HepG2 (cell line): ENCODE measurements at regions not wholly inside any gene's neighbourhood (a gene's known extent, or its start where the extent isn't known, plus 50 kb on each side); places are given as distances from the start of the nearest gene placed in this dataset.

Experiments
- ATAC-seq: fragments of 200-7000 bp; cut with Tn5 transposase; 3 replicates; pipeline ENCODE4 v1.9.1; 2020; ENCODE audit warnings: mild to moderate bottlenecking, moderate library complexity
- BruUV-seq: library from RNA; stranded (reverse); fragments of 400-500 nt; replicated peaks from 2 replicates; lab custom pipeline; 2021; lab: Mats Ljungman, UMichigan
- CTCF ChIA-PET: fragments of 300-600 bp; formaldehyde crosslinking; extraction: SDS; loops from one replicate; lab custom pipeline; 2021; ENCODE audit warnings: low total read pairs, inconsistent platforms, low intra/inter-chr PET ratio; lab: Yijun Ruan, JAX
- POLR2A ChIA-PET: fragments of 350-600 bp; sonication (Branson Sonifier 250); formaldehyde crosslinking; loops from one replicate; lab custom pipeline; 2020; ENCODE audit warnings: antibody characterized with exemption, inconsistent platforms; lab: Yijun Ruan, JAX
- DNase-seq: peaks from one replicate; pipeline ENCODE4 v3.0.0-alpha.2; 2015; ENCODE audit warnings: low spot score
- FAIRE-seq: peaks from 3 replicates; lab custom pipeline; 2011; peaks lifted over from hg19 to GRCh38; lab: Jason Lieb, UNC
- H2AFZ ChIP-seq: one replicate; pipeline ENCODE4 v1.6.1; 2011; ENCODE audit warnings: low read length, inconsistent platforms
- H3K27ac ChIP-seq: fragments of 300-600 bp; 3 replicates; pipeline ENCODE4 v1.8.0; 2011; ENCODE audit warnings: mixed run types, mild to moderate bottlenecking, mixed read lengths, low read length, inconsistent platforms; ENCODE audit not compliant: insufficient read depth; ENCODE audit errors: extremely low read length
- H3K27me3 ChIP-seq, 2 experiments: fragments of 200-600 bp in 1 of 2; 2 replicates in 1 of 2; 3 replicates in 1 of 2; pipeline versions ENCODE4 v1.6.0 to v1.8.0; 2011; ENCODE audit warnings: low read length in 2 of 2, mild to moderate bottlenecking in 2 of 2, moderate library complexity in 2 of 2, inconsistent platforms in 1 of 2; ENCODE audit not compliant: insufficient read depth in 2 of 2, control insufficient read depth in 1 of 2
- H3K36me3 ChIP-seq, 2 experiments: fragments of 200-600 bp in 1 of 2; replicated peaks in 1 of 2; 2 replicates in 1 of 2; 3 replicates in 1 of 2; pipeline versions ENCODE4 v1.5.1 to v1.8.0; 2011; ENCODE audit warnings: low read length in 2 of 2, inconsistent platforms in 1 of 2; ENCODE audit not compliant: insufficient read depth in 2 of 2, control insufficient read depth in 1 of 2
- H3K4me1 ChIP-seq: 2 replicates; pipeline ENCODE4 v1.5.1; 2012; ENCODE audit warnings: low read length, inconsistent platforms; ENCODE audit not compliant: insufficient read depth
- H3K4me2 ChIP-seq: 2 replicates; pipeline ENCODE4 v1.6.0; 2011; ENCODE audit warnings: low read depth, low read length, inconsistent platforms
- H3K4me3 ChIP-seq, 3 experiments: fragments of 200-600 bp in 1 of 3; sonication (generic), shearing (Covaris generic) in 1 of 3; replicated peaks in 1 of 3; 2 replicates each; pipeline ENCODE4 v1.5.1; 2011 to 2016; ENCODE audit warnings: low read length in 3 of 3, inconsistent platforms in 2 of 3, low read depth in 2 of 3, mild to moderate bottlenecking in 2 of 3, control low read depth in 1 of 3, mixed read lengths in 1 of 3; ENCODE audit not compliant: insufficient read depth in 1 of 3
- H3K79me2 ChIP-seq: one replicate; pipeline ENCODE4 v1.6.1; 2011; ENCODE audit warnings: low read length, inconsistent platforms; ENCODE audit not compliant: insufficient read depth
- H3K9ac ChIP-seq: 2 replicates; pipeline ENCODE4 v1.6.0; 2011; ENCODE audit warnings: mild to moderate bottlenecking, low read depth, low read length, inconsistent platforms; ENCODE audit not compliant: insufficient read depth
- H3K9me3 ChIP-seq: 2 replicates; pipeline ENCODE4 v1.5.1; 2012; ENCODE audit warnings: mild to moderate bottlenecking, low read length
- H4K20me1 ChIP-seq: 2 replicates; pipeline ENCODE4 v1.6.0; 2011; ENCODE audit warnings: inconsistent platforms, mild to moderate bottlenecking, low read length, moderate library complexity; ENCODE audit not compliant: insufficient read depth
- EP300 ChIP-seq, 3 experiments: sonication (generic) in 1 of 3; formaldehyde crosslinking in 1 of 3; IDR thresholded peaks; 2 replicates each; pipeline versions ENCODE4 v1.5.1 to v1.6.1; 2011 to 2020; ENCODE audit warnings: low read depth in 2 of 3, low read length in 2 of 3, borderline replicate concordance in 1 of 3, improper control_type of control experiment in 1 of 3, mild to moderate bottlenecking in 1 of 3, missing genetic modification reagents in 1 of 3, moderate library complexity in 1 of 3
- KMT2B ChIP-seq: IDR thresholded peaks from 2 replicates; pipeline ENCODE4 v1.6.1; 2016; ENCODE audit warnings: missing genetic modification reagents, missing compliant biosample characterization
- MED8 ChIP-seq: sonication (generic); formaldehyde crosslinking; IDR thresholded peaks from 2 replicates; pipeline ENCODE4 v1.8.1; 2023; ENCODE audit warnings: mild to moderate bottlenecking, missing genetic modification reagents; ENCODE audit not compliant: insufficient replicate concordance
- MTA1 ChIP-seq: sonication (generic); formaldehyde crosslinking; IDR thresholded peaks from 2 replicates; pipeline ENCODE4 v1.4.0; 2020; ENCODE audit warnings: missing genetic modification reagents, mild to moderate bottlenecking, borderline replicate concordance
- SP1 ChIP-seq, 2 experiments: fragments of 450-650 bp in 1 of 2; sonication (generic) in 1 of 2; formaldehyde crosslinking in 1 of 2; IDR thresholded peaks; 2 replicates each; pipeline versions ENCODE4 v1.4.0 to v1.6.1; 2016 to 2020; ENCODE audit warnings: missing genetic modification reagents in 1 of 2
- THYN1 ChIP-seq: sonication (generic); formaldehyde crosslinking; IDR thresholded peaks from 2 replicates; pipeline ENCODE4 v1.8.1; 2023; ENCODE audit warnings: low read depth, mild to moderate bottlenecking, moderate library complexity, missing genetic modification reagents, borderline replicate concordance
- ZNF747 ChIP-seq: sonication (generic); formaldehyde crosslinking; IDR thresholded peaks from 2 replicates; pipeline ENCODE4 v1.8.1; 2023; ENCODE audit warnings: missing genetic modification reagents, mild to moderate bottlenecking, borderline replicate concordance
- ZNF816 ChIP-seq: sonication (generic); formaldehyde crosslinking; IDR thresholded peaks from 2 replicates; pipeline ENCODE4 v1.8.0; 2022; ENCODE audit warnings: missing genetic modification reagents, mild to moderate bottlenecking, borderline replicate concordance
- ZSCAN9 ChIP-seq: IDR thresholded peaks from 2 replicates; pipeline ENCODE4 v1.6.1; 2016; ENCODE audit warnings: borderline replicate concordance
- WGBS: methylation state at CpG from one replicate; pipeline ENCODE4 v1.1.6; 2017; ENCODE audit warnings: low lambda C conversion rate; 5-methylcytosine and 5-hydroxymethylcytosine counted together
- in situ Hi-C: cut with HindIII; loops from 2 replicates; pipeline ENCODE4 v1.10.0; 2017; ENCODE audit warnings: low pct_unique_long_range_greater_than_20kb; ENCODE audit not compliant: extremely low pct_ligation_motif_present
- intact Hi-C: fragments of 100-400 bp; cut with micrococcal nuclease; formaldehyde crosslinking; loops from one replicate; pipeline ENCODE4 v1.10.0; 2022; ENCODE audit not compliant: unreplicated experiment
- TF ChIP-seq, protein P1 (sequence below): sonication (generic); formaldehyde crosslinking; IDR thresholded peaks from 2 replicates; pipeline ENCODE4 v1.4.0; 2020; ENCODE audit warnings: missing genetic modification reagents
- TF ChIP-seq, protein P2 (sequence below): sonication (generic); formaldehyde crosslinking; IDR thresholded peaks from 2 replicates; pipeline ENCODE4 v1.8.1; 2023; ENCODE audit warnings: mild to moderate bottlenecking, moderate library complexity, missing genetic modification reagents
- TF ChIP-seq, protein P3 (sequence below): sonication (generic); formaldehyde crosslinking; IDR thresholded peaks from 2 replicates; pipeline ENCODE4 v1.5.0; 2020; ENCODE audit warnings: missing genetic modification reagents
- TF ChIP-seq, protein P4 (sequence below): sonication (generic); formaldehyde crosslinking; IDR thresholded peaks from 2 replicates; pipeline ENCODE4 v1.4.0; 2020; ENCODE audit warnings: missing genetic modification reagents, low read depth, mild to moderate bottlenecking, borderline replicate concordance
- TF ChIP-seq, protein P5 (sequence below): sonication (generic); formaldehyde crosslinking; IDR thresholded peaks from 2 replicates; pipeline ENCODE4 v1.4.0; 2020; ENCODE audit warnings: missing genetic modification reagents

DNA sequence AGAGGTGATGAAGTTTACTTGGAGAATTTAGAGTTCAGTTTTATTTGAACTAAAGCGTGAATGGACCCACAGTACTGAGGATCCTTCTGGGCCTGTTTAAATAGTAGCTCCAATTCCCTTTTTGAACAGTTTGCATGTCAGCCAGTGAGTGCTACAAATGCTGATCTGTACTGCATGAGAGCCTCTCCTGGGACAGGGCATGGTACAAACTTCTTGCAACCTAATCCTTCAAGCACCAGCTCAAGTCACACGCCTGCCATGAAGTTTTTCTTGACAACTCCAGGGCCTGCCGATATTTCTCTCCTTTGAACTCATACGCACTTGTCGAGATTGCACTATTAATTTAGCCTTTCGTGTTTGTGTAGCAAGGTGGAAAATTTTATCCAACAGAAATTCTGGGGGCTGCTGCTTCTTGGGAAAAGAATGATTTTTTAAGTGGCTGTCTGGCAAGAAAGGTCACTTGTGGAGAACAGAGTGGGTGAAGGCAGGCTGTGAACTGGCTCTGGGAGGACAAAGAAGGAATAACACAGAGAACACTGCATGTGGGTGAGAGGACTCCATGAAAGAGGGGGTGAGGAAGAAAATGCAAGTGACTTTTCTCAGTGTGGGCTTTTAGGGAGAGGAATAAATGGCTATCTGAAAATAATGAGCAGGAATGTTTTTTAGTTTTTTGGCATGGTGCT lies 192.5 kb downstream of the NDFIP2 start (continued):
- no peak for TF ChIP-seq EP300 (IDR thresholded peaks at IDR 0.05; ENCODE audit: low read depth in 2 of 2, low read length in 2 of 2)
- TF ChIP-seq EP300 (CRISPR knock-in tag; IDR thresholded peaks at IDR 0.05; ENCODE audit: borderline replicate concordance): no peak
- TF ChIP-seq MED8 (CRISPR knock-in tag): no peak
- TF ChIP-seq, protein P1, sequence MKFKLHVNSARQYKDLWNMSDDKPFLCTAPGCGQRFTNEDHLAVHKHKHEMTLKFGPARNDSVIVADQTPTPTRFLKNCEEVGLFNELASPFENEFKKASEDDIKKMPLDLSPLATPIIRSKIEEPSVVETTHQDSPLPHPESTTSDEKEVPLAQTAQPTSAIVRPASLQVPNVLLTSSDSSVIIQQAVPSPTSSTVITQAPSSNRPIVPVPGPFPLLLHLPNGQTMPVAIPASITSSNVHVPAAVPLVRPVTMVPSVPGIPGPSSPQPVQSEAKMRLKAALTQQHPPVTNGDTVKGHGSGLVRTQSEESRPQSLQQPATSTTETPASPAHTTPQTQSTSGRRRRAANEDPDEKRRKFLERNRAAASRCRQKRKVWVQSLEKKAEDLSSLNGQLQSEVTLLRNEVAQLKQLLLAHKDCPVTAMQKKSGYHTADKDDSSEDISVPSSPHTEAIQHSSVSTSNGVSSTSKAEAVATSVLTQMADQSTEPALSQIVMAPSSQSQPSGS (CRISPR knock-in tag): no peak
- TF ChIP-seq ZNF747 (CRISPR knock-in tag): no peak
- TF ChIP-seq ZSCAN9: no peak
- TF ChIP-seq, protein P2, sequence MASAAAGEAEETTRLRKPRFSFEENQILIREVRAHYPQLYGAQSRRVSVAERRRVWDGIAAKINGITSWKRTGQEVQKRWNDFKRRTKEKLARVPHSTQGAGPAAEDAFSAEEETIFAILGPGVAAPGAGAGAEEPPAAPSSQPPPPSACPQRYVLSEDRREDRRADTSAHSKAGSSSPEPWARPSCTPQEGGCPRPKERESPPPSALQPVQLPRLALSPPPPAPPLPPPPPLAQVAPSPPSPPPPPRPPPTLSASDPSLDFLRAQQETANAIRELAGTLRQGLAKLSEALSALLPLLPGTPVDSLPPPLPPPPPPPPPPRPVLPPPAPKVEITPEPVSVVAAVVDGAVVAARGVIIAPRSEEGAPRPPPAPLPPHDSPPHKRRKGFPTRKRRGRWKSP (CRISPR knock-in tag): no peak
- no peak for TF ChIP-seq ZNF816
- TF ChIP-seq, protein P3, sequence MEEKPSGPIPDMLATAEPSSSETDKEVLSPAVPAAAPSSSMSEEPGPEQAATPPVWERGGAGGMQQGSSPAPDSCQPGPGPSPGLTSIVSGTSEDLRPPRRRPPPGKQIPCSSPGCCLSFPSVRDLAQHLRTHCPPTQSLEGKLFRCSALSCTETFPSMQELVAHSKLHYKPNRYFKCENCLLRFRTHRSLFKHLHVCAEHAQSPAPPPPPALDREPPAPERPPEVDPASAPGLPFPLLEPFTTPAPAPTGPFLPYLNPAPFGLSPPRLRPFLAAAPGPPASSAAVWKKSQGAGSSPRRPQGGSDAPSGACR (CRISPR knock-in tag): no peak

DNA sequence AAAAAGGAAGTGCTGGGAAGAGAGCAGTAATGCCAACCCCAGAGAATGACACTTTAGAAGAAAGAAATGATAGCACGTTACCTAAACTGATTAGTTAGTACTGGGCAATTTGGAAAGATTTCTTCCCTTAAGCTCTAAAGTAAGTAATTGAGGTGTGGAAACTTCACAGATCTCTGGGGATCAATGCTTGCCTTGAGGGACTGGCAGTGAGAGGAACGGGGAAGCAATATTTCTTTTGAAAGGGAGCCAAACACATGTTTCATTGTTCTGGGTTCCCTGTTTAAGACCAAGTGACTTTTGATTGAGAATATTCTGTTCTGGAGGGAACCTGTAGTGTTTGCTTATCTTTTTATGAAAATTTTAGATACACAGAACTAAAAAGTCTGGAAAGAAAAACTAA lies 190.5 kb downstream of the NDFIP2 start:
- POLR2A ChIA-PET: no interaction called here
- no peaks in the 10 kb centered on the region for H3K4me1 ChIP-seq
- no peak overlapping the region for H3K4me2 ChIP-seq
- H3K36me3 ChIP-seq: no peaks in the 10 kb centered on the region
- no peak overlapping the region for H2AFZ ChIP-seq
- no peak overlapping the region for H3K9ac ChIP-seq
- no peaks in the 10 kb centered on the region for H3K79me2 ChIP-seq
- no peak for FAIRE-seq
- TF ChIP-seq MTA1 (CRISPR knock-in tag): no peak
- TF ChIP-seq, protein P4, sequence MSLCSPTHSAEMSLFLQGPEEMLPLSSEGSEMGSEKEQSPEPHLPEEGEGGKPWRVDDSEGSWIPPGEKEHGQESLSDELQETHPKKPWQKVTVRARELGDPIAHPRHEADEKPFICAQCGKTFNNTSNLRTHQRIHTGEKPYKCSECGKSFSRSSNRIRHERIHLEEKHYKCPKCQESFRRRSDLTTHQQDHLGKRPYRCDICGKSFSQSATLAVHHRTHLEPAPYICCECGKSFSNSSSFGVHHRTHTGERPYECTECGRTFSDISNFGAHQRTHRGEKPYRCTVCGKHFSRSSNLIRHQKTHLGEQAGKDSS (CRISPR knock-in tag): no peak
- TF ChIP-seq SP1 (IDR thresholded peaks at IDR 0.05): no peak
- no peak for TF ChIP-seq SP1 (CRISPR knock-in tag; IDR thresholded peaks at IDR 0.05)
- TF ChIP-seq THYN1: no peak
- TF ChIP-seq KMT2B (CRISPR knock-in tag): no peak
- TF ChIP-seq, protein P5, sequence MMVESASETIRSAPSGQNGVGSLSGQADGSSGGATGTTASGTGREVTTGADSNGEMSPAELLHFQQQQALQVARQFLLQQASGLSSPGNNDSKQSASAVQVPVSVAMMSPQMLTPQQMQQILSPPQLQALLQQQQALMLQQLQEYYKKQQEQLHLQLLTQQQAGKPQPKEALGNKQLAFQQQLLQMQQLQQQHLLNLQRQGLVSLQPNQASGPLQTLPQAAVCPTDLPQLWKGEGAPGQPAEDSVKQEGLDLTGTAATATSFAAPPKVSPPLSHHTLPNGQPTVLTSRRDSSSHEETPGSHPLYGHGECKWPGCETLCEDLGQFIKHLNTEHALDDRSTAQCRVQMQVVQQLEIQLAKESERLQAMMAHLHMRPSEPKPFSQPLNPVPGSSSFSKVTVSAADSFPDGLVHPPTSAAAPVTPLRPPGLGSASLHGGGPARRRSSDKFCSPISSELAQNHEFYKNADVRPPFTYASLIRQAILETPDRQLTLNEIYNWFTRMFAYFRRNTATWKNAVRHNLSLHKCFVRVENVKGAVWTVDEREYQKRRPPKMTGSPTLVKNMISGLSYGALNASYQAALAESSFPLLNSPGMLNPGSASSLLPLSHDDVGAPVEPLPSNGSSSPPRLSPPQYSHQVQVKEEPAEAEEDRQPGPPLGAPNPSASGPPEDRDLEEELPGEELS (CRISPR knock-in tag): no peak
- TF ChIP-seq, all 625 proteins: peak for 0
- intact Hi-C loops (no loop called here), in situ Hi-C loops (no loop called here)
- WGBS: 12% methylated on average over 2 of the region's 2 CpGs
- no peak for ATAC-seq
- no peak for DNase-seq
- Histone ChIP-seq H4K20me1 (no peaks in the 10 kb centered on the region), H3K9me3 (no peaks in the 10 kb centered on the region), H3K27me3 (no peaks in the 10 kb centered on the region), H3K27ac (no peak overlapping the region), H3K4me3 (no peak overlapping the region)
- CTCF ChIA-PET: no interaction called here
- no TSS peak for BruUV-seq
